Endodermal cell (in vitro differentiated cells): ENCODE measurements at regions not wholly inside any gene's neighbourhood (a gene's known extent, or its start where the extent isn't known, plus 50 kb on each side); places are given as distances from the start of the nearest gene placed in this dataset.

ENCODE experiments used
- DNase-seq: peaks from one replicate; pipeline ENCODE4 v3.0.0-alpha.2; 2017
- H3K27ac ChIP-seq: 2 replicates; pipeline ENCODE4 v1.5.1; 2013; ENCODE audit warnings: mild to moderate bottlenecking, low read depth, low read length, moderate library complexity
- H3K27me3 ChIP-seq: 2 replicates; pipeline ENCODE4 v1.6.1; 2013; ENCODE audit warnings: mild to moderate bottlenecking, low read length, moderate library complexity; ENCODE audit not compliant: insufficient read depth, control insufficient read depth, poor library complexity, severe bottlenecking
- H3K36me3 ChIP-seq: 2 replicates; pipeline ENCODE4 v1.7.0; 2013; ENCODE audit warnings: mild to moderate bottlenecking, low read length, moderate library complexity; ENCODE audit not compliant: control insufficient read depth, insufficient read depth
- H3K4me1 ChIP-seq: one replicate; pipeline ENCODE4 v1.7.0; 2013; ENCODE audit warnings: low read length; ENCODE audit not compliant: control insufficient read depth, insufficient read depth
- H3K4me3 ChIP-seq: 2 replicates; pipeline ENCODE4 v1.5.1; 2013; ENCODE audit warnings: mild to moderate bottlenecking, low read length, moderate library complexity
- H3K9ac ChIP-seq: 2 replicates; pipeline ENCODE4 v1.6.1; 2013; ENCODE audit warnings: mild to moderate bottlenecking, low read length, moderate library complexity; ENCODE audit not compliant: poor library complexity, severe bottlenecking; ENCODE audit errors: extremely low read depth
- H3K9me3 ChIP-seq: 2 replicates; pipeline ENCODE4 v1.6.1; 2013; ENCODE audit warnings: mild to moderate bottlenecking, low read length, moderate library complexity; ENCODE audit not compliant: control insufficient read depth
- H3K27ac Mint-ChIP-seq: 2 replicates; pipeline ENCODE4 v1.8.0; 2020; ENCODE audit warnings: mixed read lengths
- H3K27me3 Mint-ChIP-seq: 2 replicates; pipeline ENCODE4 v1.8.0; 2021; ENCODE audit warnings: mild to moderate bottlenecking, mixed read lengths; ENCODE audit not compliant: insufficient read depth
- H3K36me3 Mint-ChIP-seq: 2 replicates; pipeline ENCODE4 v1.8.0; 2020; ENCODE audit warnings: low read depth, mixed read lengths
- H3K4me1 Mint-ChIP-seq: 2 replicates; pipeline ENCODE4 v1.8.0; 2020; ENCODE audit warnings: mixed read lengths
- H3K4me3 Mint-ChIP-seq: 2 replicates; pipeline ENCODE4 v1.8.0; 2020; ENCODE audit warnings: mild to moderate bottlenecking, moderate library complexity, mixed read lengths
- H3K9me3 Mint-ChIP-seq: 2 replicates; pipeline ENCODE4 v1.8.0; 2020; ENCODE audit warnings: mild to moderate bottlenecking, mixed read lengths
- WGBS, 2 experiments: methylation state at CpG; one replicate each; pipeline versions ENCODE4 v1.1.5 to v1.1.7; 2013; ENCODE audit warnings: missing lambda C conversion rate in 2 of 2, mixed read lengths in 1 of 2; ENCODE audit not compliant: insufficient coverage in 1 of 2, insufficient read length in 1 of 2; 5-methylcytosine and 5-hydroxymethylcytosine counted together
- TF ChIP-seq, protein P1 (sequence below): fragments of 200-600 bp; sonication (generic); conservative IDR thresholded peaks from 2 replicates; pipeline ENCODE4 v1.5.0; 2021; ENCODE audit warnings: antibody characterized with exemption, mild to moderate bottlenecking

DNA sequence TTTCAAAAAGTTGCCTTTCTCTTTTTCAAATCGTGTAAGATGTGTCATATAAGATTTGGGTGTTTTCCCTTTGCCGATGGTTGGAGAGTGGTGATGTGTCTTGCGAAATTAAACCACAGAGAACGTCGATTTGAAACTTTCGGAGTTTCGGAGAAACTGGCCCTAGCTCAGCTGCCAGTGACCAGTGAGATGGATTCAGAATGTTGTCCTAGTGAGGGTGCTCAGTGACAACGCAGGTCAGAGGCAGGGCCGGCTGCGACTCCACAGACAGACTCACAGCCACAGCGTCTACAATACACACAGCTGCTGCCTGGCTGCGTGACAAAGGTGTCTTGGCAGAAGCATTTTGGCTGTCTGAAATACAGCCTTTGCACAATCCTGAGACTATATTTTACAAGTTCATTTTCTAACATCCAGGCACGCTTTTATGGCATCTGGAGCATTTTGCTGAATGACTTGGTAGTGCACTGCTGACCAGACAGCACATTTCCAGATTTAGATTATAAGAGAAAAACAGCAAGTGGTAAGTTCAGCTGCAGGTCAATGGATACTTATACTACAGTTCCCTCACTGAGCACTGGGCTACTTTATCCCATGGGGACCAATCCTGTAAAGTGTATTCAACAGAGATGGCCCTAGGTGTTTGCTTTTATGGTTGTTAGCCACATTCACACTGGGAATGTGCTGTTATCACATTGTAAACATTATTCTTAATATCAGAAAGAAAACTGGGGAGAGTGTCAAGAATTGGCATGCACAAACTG lies 207.5 kb downstream of the KCNRG start:
- H3K36me3 Mint-ChIP-seq = no peaks in the 10 kb centered on the region
- Histone ChIP-seq H3K4me1 (no peaks in the 10 kb centered on the region), H3K9me3 (no peaks in the 10 kb centered on the region), H3K9ac (no peak overlapping the region), H3K4me3 (no peak overlapping the region), H3K36me3 (no peaks in the 10 kb centered on the region), H3K27me3 (no peaks in the 10 kb centered on the region), H3K27ac (no peak overlapping the region)
- no peaks in the 10 kb centered on the region for H3K4me1 Mint-ChIP-seq
- no peaks in the 10 kb centered on the region for H3K9me3 Mint-ChIP-seq
- 78 to 86% methylated on average over 9 to 13 of the region's 13 CpGs for WGBS, 2 experiments
- TF ChIP-seq, protein P1, sequence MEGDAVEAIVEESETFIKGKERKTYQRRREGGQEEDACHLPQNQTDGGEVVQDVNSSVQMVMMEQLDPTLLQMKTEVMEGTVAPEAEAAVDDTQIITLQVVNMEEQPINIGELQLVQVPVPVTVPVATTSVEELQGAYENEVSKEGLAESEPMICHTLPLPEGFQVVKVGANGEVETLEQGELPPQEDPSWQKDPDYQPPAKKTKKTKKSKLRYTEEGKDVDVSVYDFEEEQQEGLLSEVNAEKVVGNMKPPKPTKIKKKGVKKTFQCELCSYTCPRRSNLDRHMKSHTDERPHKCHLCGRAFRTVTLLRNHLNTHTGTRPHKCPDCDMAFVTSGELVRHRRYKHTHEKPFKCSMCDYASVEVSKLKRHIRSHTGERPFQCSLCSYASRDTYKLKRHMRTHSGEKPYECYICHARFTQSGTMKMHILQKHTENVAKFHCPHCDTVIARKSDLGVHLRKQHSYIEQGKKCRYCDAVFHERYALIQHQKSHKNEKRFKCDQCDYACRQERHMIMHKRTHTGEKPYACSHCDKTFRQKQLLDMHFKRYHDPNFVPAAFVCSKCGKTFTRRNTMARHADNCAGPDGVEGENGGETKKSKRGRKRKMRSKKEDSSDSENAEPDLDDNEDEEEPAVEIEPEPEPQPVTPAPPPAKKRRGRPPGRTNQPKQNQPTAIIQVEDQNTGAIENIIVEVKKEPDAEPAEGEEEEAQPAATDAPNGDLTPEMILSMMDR = no peak
- H3K4me3 Mint-ChIP-seq = no peak overlapping the region
- no peaks in the 10 kb centered on the region for H3K27me3 Mint-ChIP-seq
- H3K27ac Mint-ChIP-seq = no peak overlapping the region
- DNase-seq = no peak

GRCh38 chr13:50224534-50224933 lies 209.3 kb downstream of the KCNRG start:
- Histone ChIP-seq H3K9ac (no peak overlapping the region), H3K36me3 (no peaks in the 10 kb centered on the region), H3K4me3 (no peak overlapping the region), H3K27ac (no peak overlapping the region), H3K27me3 (no peaks in the 10 kb centered on the region), H3K4me1 (no peaks in the 10 kb centered on the region), H3K9me3 (no peaks in the 10 kb centered on the region)
- Mint-ChIP-seq H3K27ac (no peak overlapping the region), H3K9me3 (no peaks in the 10 kb centered on the region), H3K27me3 (no peaks in the 10 kb centered on the region), H3K4me1 (no peaks in the 10 kb centered on the region), H3K4me3 (no peak overlapping the region), H3K36me3 (no peaks in the 10 kb centered on the region)
- TF ChIP-seq, protein P1 = no peak
- 91 to 93% methylated on average over 4 of the region's 4 CpGs for WGBS, 2 experiments
- DNase-seq = no peak

GRCh38 chr13:50225193-50226155 lies 210.2 kb downstream of the KCNRG start:
- DNase-seq = no peak
- Histone ChIP-seq H3K4me3 (no peak overlapping the region), H3K9me3 (no peaks in the 10 kb centered on the region), H3K9ac (no peak overlapping the region), H3K36me3 (no peaks in the 10 kb centered on the region), H3K27ac (no peak overlapping the region), H3K4me1 (no peaks in the 10 kb centered on the region), H3K27me3 (no peaks in the 10 kb centered on the region)
- no peaks in the 10 kb centered on the region for H3K27me3 Mint-ChIP-seq
- no peak overlapping the region for H3K4me3 Mint-ChIP-seq
- no peaks in the 10 kb centered on the region for H3K9me3 Mint-ChIP-seq
- TF ChIP-seq, protein P1 = no peak
- no peak overlapping the region for H3K27ac Mint-ChIP-seq
- no peaks in the 10 kb centered on the region for H3K4me1 Mint-ChIP-seq
- WGBS, 2 experiments = 93 to 100% methylated on average over 1 to 3 of the region's 3 CpGs
- no peaks in the 10 kb centered on the region for H3K36me3 Mint-ChIP-seq
